ENCODE measurements at regions not wholly inside any gene's neighbourhood (a gene's known extent, or its start where the extent isn't known, plus 50 kb on each side); places are given as distances from the start of the nearest gene placed in this dataset.

DNA sequence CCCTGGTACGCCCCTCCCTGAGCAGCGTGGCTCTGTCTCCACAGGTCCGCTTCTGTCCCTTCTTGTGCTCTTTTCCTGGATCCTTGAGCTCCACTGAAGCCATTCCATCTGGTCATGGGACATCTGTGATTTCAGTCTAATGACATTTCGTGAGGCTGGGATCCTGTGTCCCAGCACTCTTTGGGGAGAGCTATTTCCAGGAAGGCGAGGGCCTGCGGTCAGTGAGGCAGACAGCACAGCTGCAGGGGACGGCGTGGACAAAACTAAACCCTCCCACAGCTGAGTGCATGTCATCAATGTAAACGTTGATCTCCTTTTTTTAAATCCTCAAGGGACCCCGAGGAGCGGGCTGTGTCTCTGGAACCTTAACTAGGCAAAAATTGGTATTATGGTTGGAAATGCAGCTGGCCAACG, 127.7 kb downstream of the DACT1 start:
- TF ChIP-seq ZC3H10 (CRISPR knock-in tag; IDR thresholded peaks at IDR 0.05) = no peak
- no peak for TF ChIP-seq ZFP3 (CRISPR knock-in tag; IDR thresholded peaks at IDR 0.05)
- TF ChIP-seq OSR1 (CRISPR knock-in tag; IDR thresholded peaks at IDR 0.05) = no peak
